WTC11 (cell line): ENCODE measurements at regions not wholly inside any gene's neighbourhood (a gene's known extent, or its start where the extent isn't known, plus 50 kb on each side); places are given as distances from the start of the nearest gene placed in this dataset.

Source experiments
- ARID4B ChIP-seq: sonication (generic); formaldehyde crosslinking; IDR thresholded peaks from 2 replicates; pipeline ENCODE4 v1.8.0; 2023; ENCODE audit warnings: missing genetic modification reagents, mild to moderate bottlenecking, borderline replicate concordance
- ATF2 ChIP-seq: sonication (generic); formaldehyde crosslinking; IDR thresholded peaks from 2 replicates; pipeline ENCODE4 v1.8.1; 2022; ENCODE audit warnings: low read depth, missing genetic modification reagents, borderline replicate concordance
- ATF3 ChIP-seq: sonication (generic); formaldehyde crosslinking; conservative IDR thresholded peaks from 2 replicates; pipeline ENCODE4 v1.8.1; 2022; ENCODE audit warnings: mild to moderate bottlenecking, missing genetic modification reagents
- CREM ChIP-seq: sonication (generic); formaldehyde crosslinking; IDR thresholded peaks from 2 replicates; pipeline ENCODE4 v1.8.1; 2022; ENCODE audit warnings: mild to moderate bottlenecking, missing genetic modification reagents, moderate library complexity
- CTCF ChIP-seq: fragments of 200-600 bp; IDR thresholded peaks from 2 replicates; pipeline ENCODE4 v1.8.0; 2022; ENCODE audit warnings: antibody characterized with exemption
- FOXP4 ChIP-seq: sonication (generic); formaldehyde crosslinking; IDR thresholded peaks from 2 replicates; pipeline ENCODE4 v1.8.0; 2022; ENCODE audit warnings: mild to moderate bottlenecking, missing genetic modification reagents
- GABPB1 ChIP-seq: sonication (generic); formaldehyde crosslinking; IDR thresholded peaks from 2 replicates; pipeline ENCODE4 v1.8.1; 2023; ENCODE audit warnings: mild to moderate bottlenecking, missing genetic modification reagents
- IRF2 ChIP-seq: sonication (generic); formaldehyde crosslinking; IDR thresholded peaks from 2 replicates; pipeline ENCODE4 v1.8.0; 2022; ENCODE audit warnings: low read depth, missing genetic modification reagents, borderline replicate concordance
- MXD4 ChIP-seq: fragments of 250-450 bp; sonication (Bioruptor Pico); IDR thresholded peaks from 2 replicates; pipeline ENCODE4 v1.8.0; 2021; ENCODE audit warnings: mild to moderate bottlenecking, moderate library complexity, borderline replicate concordance
- TCF7 ChIP-seq: sonication (generic); formaldehyde crosslinking; IDR thresholded peaks from 2 replicates; pipeline ENCODE4 v1.8.0; 2022; ENCODE audit warnings: mild to moderate bottlenecking, low read depth, missing genetic modification reagents, moderate library complexity
- USF2 ChIP-seq: sonication (generic); formaldehyde crosslinking; IDR thresholded peaks from 2 replicates; pipeline ENCODE4 v1.8.1; 2023; ENCODE audit warnings: mild to moderate bottlenecking, missing genetic modification reagents, moderate library complexity
- ZBTB21 ChIP-seq: sonication (generic); formaldehyde crosslinking; IDR thresholded peaks from 2 replicates; pipeline ENCODE4 v1.8.1; 2023; ENCODE audit warnings: mild to moderate bottlenecking, missing genetic modification reagents, borderline replicate concordance
- ZBTB43 ChIP-seq: sonication (generic); formaldehyde crosslinking; IDR thresholded peaks from 2 replicates; pipeline ENCODE4 v1.8.1; 2023; ENCODE audit warnings: mild to moderate bottlenecking, missing genetic modification reagents
- ZNF423 ChIP-seq: fragments of 250-450 bp; sonication (Bioruptor Pico); IDR thresholded peaks from 2 replicates; pipeline ENCODE4 v2.1.2; 2022; ENCODE audit warnings: mild to moderate bottlenecking, moderate library complexity

GRCh38 chr16:5385811-5386210, 288.2 kb upstream of the EEF2KMT start:
- no peak for TF ChIP-seq CREM (CRISPR knock-in tag)
- no peak for TF ChIP-seq FOXP4 (CRISPR knock-in tag)
- no peak for TF ChIP-seq ZNF423 (CRISPR knock-in tag)
- TF ChIP-seq GABPB1 (CRISPR knock-in tag): no peak
- TF ChIP-seq TCF7 (CRISPR knock-in tag): no peak
- no peak for TF ChIP-seq ZBTB43 (CRISPR knock-in tag)
- TF ChIP-seq CTCF: no peak
- TF ChIP-seq USF2 (CRISPR knock-in tag): no peak
- no peak for TF ChIP-seq ZBTB21
- no peak for TF ChIP-seq MXD4 (CRISPR knock-in tag)
- no peak for TF ChIP-seq ARID4B (CRISPR knock-in tag)
- TF ChIP-seq ATF3 (CRISPR knock-in tag): no peak
- no peak for TF ChIP-seq ATF2 (CRISPR knock-in tag)
- no peak for TF ChIP-seq IRF2 (CRISPR knock-in tag)
